Stimulated activated CD4-positive, alpha-beta T cell treated with anti-CD3 and anti-CD28 coated beads, TNF-alpha, amount 100 ng/mL, for 4 hours (primary cell): ENCODE measurements at regions not wholly inside any gene's neighbourhood (a gene's known extent, or its start where the extent isn't known, plus 50 kb on each side); places are given as distances from the start of the nearest gene placed in this dataset.
"Not testable (repeated sequence)": the region's sequence is repeated elsewhere in the genome, so short reads cannot be mapped to it uniquely, and the experiment has no call there.

Experiments
- DNase-seq, 3 experiments: peaks; one replicate each; pipeline ENCODE4 v3.0.0-alpha.2; 2020; ENCODE audit warnings: low read depth in 3 of 3

- no peak for DNase-seq
These were observed 383.4 kb downstream of the MLLT3 start for GRCh38 chr9:20238921-20239320.

- no peak for DNase-seq
These were observed 384.6 kb downstream of the MLLT3 start for GRCh38 chr9:20237686-20238085.

- DNase-seq = no peak
These were observed 385.6 kb downstream of the MLLT3 start for GRCh38 chr9:20236676-20237075.

GRCh38 chr9:20235206-20235605 lies 387.1 kb downstream of the MLLT3 start:
- DNase-seq = not testable (repeated sequence)

- no peak for DNase-seq
These were observed 394.2 kb downstream of the MLLT3 start for GRCh38 chr9:20228096-20228495.

GRCh38 chr9:20227166-20227874 lies 395.0 kb downstream of the MLLT3 start:
- no peak for DNase-seq

- DNase-seq = no peak
These were observed 396.0 kb downstream of the MLLT3 start for GRCh38 chr9:20226345-20226744.

GRCh38 chr9:20225826-20226225 lies 396.5 kb downstream of the MLLT3 start:
- DNase-seq = no peak

- DNase-seq = no peak
These were observed 397.5 kb downstream of the MLLT3 start for GRCh38 chr9:20224756-20225155.

GRCh38 chr9:20220286-20220685 lies 402.0 kb downstream of the MLLT3 start:
- no peak for DNase-seq

GRCh38 chr9:20219437-20219836 lies 402.9 kb downstream of the MLLT3 start:
- no peak for DNase-seq

- DNase-seq = no peak
These were observed 404.7 kb downstream of the MLLT3 start for GRCh38 chr9:20217596-20217995.

GRCh38 chr9:20216438-20216837 lies 405.9 kb downstream of the MLLT3 start:
- no peak for DNase-seq

- no peak for DNase-seq
These were observed 406.7 kb downstream of the MLLT3 start for GRCh38 chr9:20215552-20215951.

GRCh38 chr9:20212806-20213205 lies 409.5 kb downstream of the MLLT3 start:
- DNase-seq = no peak

GRCh38 chr9:20209391-20210340 lies 412.6 kb downstream of the MLLT3 start:
- DNase-seq = peak in 1 of 3 experiments; percentile 8

- DNase-seq = no peak
These were observed 413.3 kb downstream of the MLLT3 start for GRCh38 chr9:20208961-20209371.

GRCh38 chr9:20208226-20208625 lies 414.1 kb downstream of the MLLT3 start:
- DNase-seq = no peak

- no peak for DNase-seq
These were observed 415.1 kb downstream of the MLLT3 start for GRCh38 chr9:20207176-20207575.

GRCh38 chr9:20205821-20206220 lies 416.5 kb downstream of the MLLT3 start:
- no peak for DNase-seq

- DNase-seq = no peak
These were observed 412.2 kb upstream of the SLC24A2 start for GRCh38 chr9:20200991-20201431.

GRCh38 chr9:20200581-20200980 lies 411.7 kb upstream of the SLC24A2 start:
- no peak for DNase-seq

- DNase-seq = no peak
These were observed 410.3 kb upstream of the SLC24A2 start for GRCh38 chr9:20199111-20199510.
